HepG2 (cell line): ENCODE measurements at regions not wholly inside any gene's neighbourhood (a gene's known extent, or its start where the extent isn't known, plus 50 kb on each side); places are given as distances from the start of the nearest gene placed in this dataset.

Source experiments
- E2F1 ChIP-seq: sonication (generic); formaldehyde crosslinking; IDR thresholded peaks from 2 replicates; pipeline ENCODE4 v1.5.0; 2020; ENCODE audit warnings: missing genetic modification reagents
- FOSL2 ChIP-seq: sonication (generic); formaldehyde crosslinking; IDR thresholded peaks from 2 replicates; pipeline ENCODE4 v1.4.0; 2020; ENCODE audit warnings: missing genetic modification reagents
- HIVEP1 ChIP-seq: sonication (generic); formaldehyde crosslinking; IDR thresholded peaks from 2 replicates; pipeline ENCODE4 v1.4.0; 2020; ENCODE audit warnings: mild to moderate bottlenecking, missing genetic modification reagents
- KLF15 ChIP-seq: sonication (generic); formaldehyde crosslinking; IDR thresholded peaks from 2 replicates; pipeline ENCODE4 v1.8.1; 2023; ENCODE audit warnings: borderline replicate concordance, mild to moderate bottlenecking, inconsistent platforms, missing genetic modification reagents, mixed read lengths
- MTA3 ChIP-seq: sonication (generic); formaldehyde crosslinking; IDR thresholded peaks from 2 replicates; pipeline ENCODE4 v1.4.0; 2020; ENCODE audit warnings: missing genetic modification reagents
- SKI ChIP-seq: fragments of 450-650 bp; IDR thresholded peaks from one replicate; pipeline ENCODE4 v1.6.1; 2018; ENCODE audit warnings: mild to moderate bottlenecking; ENCODE audit not compliant: partially characterized antibody
- TFAP4 ChIP-seq: sonication (generic); IDR thresholded peaks from 2 replicates; pipeline ENCODE4 v1.6.1; 2016; ENCODE audit warnings: low read depth, borderline replicate concordance
- ZBTB26 ChIP-seq: IDR thresholded peaks from 2 replicates; pipeline ENCODE4 v1.6.1; 2016; ENCODE audit warnings: missing compliant biosample characterization, missing genetic modification reagents, borderline replicate concordance
- ZNF558 ChIP-seq: sonication (generic); formaldehyde crosslinking; IDR thresholded peaks from 2 replicates; pipeline ENCODE4 v1.9.0; 2022; ENCODE audit warnings: mild to moderate bottlenecking, missing genetic modification reagents, borderline replicate concordance
- ZNF563 ChIP-seq: sonication (generic); formaldehyde crosslinking; IDR thresholded peaks from 2 replicates; pipeline ENCODE4 v1.8.0; 2022; ENCODE audit warnings: mild to moderate bottlenecking, moderate library complexity, missing genetic modification reagents
- ZNF572 ChIP-seq: sonication (generic); formaldehyde crosslinking; IDR thresholded peaks from 2 replicates; pipeline ENCODE4 v1.5.1; 2020; ENCODE audit warnings: mild to moderate bottlenecking, missing genetic modification reagents
- ZZZ3 ChIP-seq: sonication (generic); formaldehyde crosslinking; IDR thresholded peaks from 2 replicates; pipeline ENCODE4 v1.4.0; 2020; ENCODE audit warnings: missing genetic modification reagents, mild to moderate bottlenecking, borderline replicate concordance
- TF ChIP-seq, protein P1 (sequence below): sonication (generic); formaldehyde crosslinking; conservative IDR thresholded peaks from 2 replicates; pipeline ENCODE4 v1.4.0; 2020; ENCODE audit warnings: mild to moderate bottlenecking, missing genetic modification reagents, moderate library complexity
- TF ChIP-seq, protein P2 (sequence below): sonication (generic); formaldehyde crosslinking; IDR thresholded peaks from 2 replicates; pipeline ENCODE4 v1.5.0; 2020; ENCODE audit warnings: missing genetic modification reagents
- TF ChIP-seq, protein P3 (sequence below): sonication (generic); formaldehyde crosslinking; IDR thresholded peaks from 2 replicates; pipeline ENCODE4 v1.5.0; 2020; ENCODE audit warnings: missing genetic modification reagents
- TF ChIP-seq, protein P4 (sequence below): sonication (generic); formaldehyde crosslinking; IDR thresholded peaks from 2 replicates; pipeline ENCODE4 v1.4.0; 2020; ENCODE audit warnings: missing genetic modification reagents

DNA sequence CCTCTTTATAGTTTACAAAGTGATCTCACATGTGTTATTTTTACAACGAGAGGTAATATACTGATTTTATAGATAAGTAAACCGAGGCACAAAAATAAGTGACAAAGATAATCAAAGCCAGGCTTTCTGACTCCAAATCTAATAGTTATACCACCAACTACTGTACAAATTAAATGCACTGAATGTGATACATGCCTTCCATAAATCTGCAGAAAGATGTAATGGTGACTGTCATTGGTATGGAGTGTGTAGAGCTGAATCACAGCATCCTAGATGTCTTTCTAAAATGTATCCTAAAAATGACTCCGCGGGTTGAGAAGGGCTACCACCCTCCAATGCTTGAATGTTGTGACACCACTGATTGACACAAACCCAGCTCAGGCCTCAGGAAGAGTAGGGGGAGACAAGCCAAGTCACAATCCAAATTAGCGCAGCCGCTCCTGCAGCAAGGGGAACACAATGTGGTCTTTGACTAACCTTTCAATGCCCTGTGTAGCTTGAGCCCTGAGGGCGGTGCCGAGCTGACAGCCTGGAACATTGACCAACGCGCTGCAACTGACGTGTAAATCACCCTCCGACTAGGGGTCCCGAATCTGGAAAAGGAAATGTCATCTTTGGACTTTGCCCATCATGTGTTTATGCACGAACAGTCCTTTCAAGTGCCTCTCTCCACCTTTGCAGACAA is 136.8 kb downstream of the OLIG3 start (continued):
- TF ChIP-seq E2F1 (no peak), ZZZ3 (peak; percentile 65; the same call in 1 of the 2 replicates), ZNF572 (CRISPR knock-in tag) (0 out of 2 replicates have a peak, but pooled peaks have one; percentile 70), KLF15 (CRISPR knock-in tag) (no peak), SKI (peak; percentile 83), FOSL2 (CRISPR knock-in tag) (peak; percentile 90), ZNF558 (CRISPR knock-in tag) (no peak; the same call in 1 of the 2 replicates), ZNF563 (no peak), ZBTB26 (CRISPR knock-in tag) (peak; percentile 95), HIVEP1 (CRISPR knock-in tag) (peak; percentile 39; the same call in 1 of the 2 replicates), MTA3 (no peak), TFAP4 (peak; percentile 94)
- TF ChIP-seq, protein P1, sequence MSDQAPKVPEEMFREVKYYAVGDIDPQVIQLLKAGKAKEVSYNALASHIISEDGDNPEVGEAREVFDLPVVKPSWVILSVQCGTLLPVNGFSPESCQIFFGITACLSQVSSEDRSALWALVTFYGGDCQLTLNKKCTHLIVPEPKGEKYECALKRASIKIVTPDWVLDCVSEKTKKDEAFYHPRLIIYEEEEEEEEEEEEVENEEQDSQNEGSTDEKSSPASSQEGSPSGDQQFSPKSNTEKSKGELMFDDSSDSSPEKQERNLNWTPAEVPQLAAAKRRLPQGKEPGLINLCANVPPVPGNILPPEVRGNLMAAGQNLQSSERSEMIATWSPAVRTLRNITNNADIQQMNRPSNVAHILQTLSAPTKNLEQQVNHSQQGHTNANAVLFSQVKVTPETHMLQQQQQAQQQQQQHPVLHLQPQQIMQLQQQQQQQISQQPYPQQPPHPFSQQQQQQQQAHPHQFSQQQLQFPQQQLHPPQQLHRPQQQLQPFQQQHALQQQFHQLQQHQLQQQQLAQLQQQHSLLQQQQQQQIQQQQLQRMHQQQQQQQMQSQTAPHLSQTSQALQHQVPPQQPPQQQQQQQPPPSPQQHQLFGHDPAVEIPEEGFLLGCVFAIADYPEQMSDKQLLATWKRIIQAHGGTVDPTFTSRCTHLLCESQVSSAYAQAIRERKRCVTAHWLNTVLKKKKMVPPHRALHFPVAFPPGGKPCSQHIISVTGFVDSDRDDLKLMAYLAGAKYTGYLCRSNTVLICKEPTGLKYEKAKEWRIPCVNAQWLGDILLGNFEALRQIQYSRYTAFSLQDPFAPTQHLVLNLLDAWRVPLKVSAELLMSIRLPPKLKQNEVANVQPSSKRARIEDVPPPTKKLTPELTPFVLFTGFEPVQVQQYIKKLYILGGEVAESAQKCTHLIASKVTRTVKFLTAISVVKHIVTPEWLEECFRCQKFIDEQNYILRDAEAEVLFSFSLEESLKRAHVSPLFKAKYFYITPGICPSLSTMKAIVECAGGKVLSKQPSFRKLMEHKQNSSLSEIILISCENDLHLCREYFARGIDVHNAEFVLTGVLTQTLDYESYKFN (CRISPR knock-in tag) = peak; percentile 98
- TF ChIP-seq, protein P2, sequence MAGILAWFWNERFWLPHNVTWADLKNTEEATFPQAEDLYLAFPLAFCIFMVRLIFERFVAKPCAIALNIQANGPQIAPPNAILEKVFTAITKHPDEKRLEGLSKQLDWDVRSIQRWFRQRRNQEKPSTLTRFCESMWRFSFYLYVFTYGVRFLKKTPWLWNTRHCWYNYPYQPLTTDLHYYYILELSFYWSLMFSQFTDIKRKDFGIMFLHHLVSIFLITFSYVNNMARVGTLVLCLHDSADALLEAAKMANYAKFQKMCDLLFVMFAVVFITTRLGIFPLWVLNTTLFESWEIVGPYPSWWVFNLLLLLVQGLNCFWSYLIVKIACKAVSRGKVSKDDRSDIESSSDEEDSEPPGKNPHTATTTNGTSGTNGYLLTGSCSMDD = no peak
- TF ChIP-seq, protein P3, sequence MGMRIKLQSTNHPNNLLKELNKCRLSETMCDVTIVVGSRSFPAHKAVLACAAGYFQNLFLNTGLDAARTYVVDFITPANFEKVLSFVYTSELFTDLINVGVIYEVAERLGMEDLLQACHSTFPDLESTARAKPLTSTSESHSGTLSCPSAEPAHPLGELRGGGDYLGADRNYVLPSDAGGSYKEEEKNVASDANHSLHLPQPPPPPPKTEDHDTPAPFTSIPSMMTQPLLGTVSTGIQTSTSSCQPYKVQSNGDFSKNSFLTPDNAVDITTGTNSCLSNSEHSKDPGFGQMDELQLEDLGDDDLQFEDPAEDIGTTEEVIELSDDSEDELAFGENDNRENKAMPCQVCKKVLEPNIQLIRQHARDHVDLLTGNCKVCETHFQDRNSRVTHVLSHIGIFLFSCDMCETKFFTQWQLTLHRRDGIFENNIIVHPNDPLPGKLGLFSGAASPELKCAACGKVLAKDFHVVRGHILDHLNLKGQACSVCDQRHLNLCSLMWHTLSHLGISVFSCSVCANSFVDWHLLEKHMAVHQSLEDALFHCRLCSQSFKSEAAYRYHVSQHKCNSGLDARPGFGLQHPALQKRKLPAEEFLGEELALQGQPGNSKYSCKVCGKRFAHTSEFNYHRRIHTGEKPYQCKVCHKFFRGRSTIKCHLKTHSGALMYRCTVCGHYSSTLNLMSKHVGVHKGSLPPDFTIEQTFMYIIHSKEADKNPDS (CRISPR knock-in tag) = peak; percentile 84
- TF ChIP-seq, protein P4, sequence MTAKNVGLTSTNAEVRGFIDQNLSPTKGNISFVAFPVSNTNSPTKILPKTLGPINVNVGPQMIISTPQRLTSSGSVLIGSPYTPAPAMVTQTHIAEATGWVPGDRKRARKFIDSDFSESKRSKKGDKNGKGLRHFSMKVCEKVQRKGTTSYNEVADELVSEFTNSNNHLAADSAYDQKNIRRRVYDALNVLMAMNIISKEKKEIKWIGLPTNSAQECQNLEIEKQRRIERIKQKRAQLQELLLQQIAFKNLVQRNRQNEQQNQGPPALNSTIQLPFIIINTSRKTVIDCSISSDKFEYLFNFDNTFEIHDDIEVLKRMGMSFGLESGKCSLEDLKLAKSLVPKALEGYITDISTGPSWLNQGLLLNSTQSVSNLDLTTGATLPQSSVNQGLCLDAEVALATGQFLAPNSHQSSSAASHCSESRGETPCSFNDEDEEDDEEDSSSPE (CRISPR knock-in tag) = 0 out of 2 replicates have a peak, but pooled peaks have one; percentile 43
